ENCODE measurements at regions not wholly inside any gene's neighbourhood (a gene's known extent, or its start where the extent isn't known, plus 50 kb on each side); places are given as distances from the start of the nearest gene placed in this dataset.
A peak's percentile ranks its signal among the peaks of the same experiment; 100 is the strongest.

DNA sequence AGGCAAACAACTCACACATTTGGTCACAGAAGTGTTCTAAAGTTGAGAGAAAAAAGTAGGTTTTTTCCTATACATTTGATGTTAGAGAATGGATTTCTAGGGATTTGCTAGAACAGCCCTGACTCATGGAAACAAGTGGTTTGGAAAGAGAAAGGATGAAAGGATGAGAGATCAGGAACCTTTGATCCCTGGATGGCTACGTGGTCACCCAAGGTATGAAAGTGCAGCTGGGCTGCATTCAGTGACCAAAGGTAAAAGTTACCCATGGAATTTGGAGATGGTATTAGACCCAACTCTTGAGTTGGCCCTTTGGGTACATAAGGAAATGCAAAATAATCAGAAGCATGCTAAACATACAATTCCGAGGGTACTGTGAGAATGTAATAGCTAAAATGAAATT lies 61.3 kb upstream of the SPIN1 start:
- ATAC-seq: no peak

DNA sequence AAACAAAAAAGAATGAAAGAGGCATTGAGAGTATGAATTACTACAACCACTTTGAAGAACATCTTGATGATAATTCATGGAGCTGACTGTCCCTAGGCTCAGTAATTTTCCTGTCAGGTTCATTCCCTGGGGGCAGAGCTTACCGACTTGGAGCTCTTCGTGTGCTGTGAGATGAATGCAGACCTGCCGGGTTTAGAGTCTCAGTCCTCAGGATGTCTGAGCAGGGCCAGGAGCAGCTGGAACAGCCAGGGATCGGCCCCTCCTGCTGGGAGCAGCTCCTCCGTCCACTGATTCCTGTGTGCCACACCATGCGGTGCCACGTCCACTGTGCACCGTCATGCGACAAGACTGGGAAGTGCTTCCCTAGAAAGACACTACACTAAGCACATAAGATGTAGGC lies 62.2 kb upstream of the SPIN1 start:
- ATAC-seq: no peak

GRCh38 chr9:88322906-88323566 lies 65.2 kb upstream of the SPIN1 start:
- ATAC-seq: peak; percentile 18

GRCh38 chr9:88321764-88322163 lies 66.5 kb upstream of the SPIN1 start:
- no peak for ATAC-seq

- no peak for ATAC-seq
Measured at GRCh38 chr9:88320748-88321415, 67.4 kb upstream of the SPIN1 start.

DNA sequence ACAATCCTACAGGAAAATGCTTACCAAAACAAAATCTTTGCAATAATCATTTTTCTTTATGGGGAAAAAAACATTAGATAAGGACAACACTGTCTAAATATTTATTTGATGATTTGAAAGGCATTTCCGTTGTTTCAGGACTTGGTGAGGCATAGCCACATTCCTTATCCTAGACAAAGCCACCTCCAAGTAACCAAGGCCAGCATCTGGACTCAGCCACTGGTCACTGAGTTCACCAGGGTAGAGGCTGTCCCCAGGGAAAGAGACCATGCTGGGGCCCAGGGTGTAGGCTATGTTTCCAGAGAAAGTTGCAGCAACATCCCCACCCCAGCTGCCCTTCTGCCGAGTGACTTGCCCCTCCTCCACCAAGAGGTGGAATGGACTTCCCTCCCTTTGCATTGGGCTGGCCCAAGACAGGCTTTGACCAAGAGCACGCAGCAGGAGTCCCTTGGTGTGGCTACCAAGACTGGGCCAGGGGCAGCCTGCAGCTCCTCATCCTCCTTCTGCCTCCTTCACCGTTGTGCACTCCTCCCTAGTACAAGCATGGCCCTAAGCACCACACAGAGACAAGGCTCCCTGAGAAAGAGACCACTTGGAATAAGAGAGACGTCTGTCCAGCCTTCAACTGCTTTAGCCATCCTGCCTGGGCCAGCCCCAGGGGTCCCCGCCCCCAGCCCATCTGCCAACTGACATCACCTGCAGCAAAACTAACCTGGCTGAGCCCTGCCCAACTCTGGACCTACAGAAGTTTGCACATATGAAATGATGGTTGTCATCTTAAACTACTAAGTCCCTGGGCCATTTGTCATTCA lies 68.1 kb upstream of the SPIN1 start:
- no peak for ATAC-seq

DNA sequence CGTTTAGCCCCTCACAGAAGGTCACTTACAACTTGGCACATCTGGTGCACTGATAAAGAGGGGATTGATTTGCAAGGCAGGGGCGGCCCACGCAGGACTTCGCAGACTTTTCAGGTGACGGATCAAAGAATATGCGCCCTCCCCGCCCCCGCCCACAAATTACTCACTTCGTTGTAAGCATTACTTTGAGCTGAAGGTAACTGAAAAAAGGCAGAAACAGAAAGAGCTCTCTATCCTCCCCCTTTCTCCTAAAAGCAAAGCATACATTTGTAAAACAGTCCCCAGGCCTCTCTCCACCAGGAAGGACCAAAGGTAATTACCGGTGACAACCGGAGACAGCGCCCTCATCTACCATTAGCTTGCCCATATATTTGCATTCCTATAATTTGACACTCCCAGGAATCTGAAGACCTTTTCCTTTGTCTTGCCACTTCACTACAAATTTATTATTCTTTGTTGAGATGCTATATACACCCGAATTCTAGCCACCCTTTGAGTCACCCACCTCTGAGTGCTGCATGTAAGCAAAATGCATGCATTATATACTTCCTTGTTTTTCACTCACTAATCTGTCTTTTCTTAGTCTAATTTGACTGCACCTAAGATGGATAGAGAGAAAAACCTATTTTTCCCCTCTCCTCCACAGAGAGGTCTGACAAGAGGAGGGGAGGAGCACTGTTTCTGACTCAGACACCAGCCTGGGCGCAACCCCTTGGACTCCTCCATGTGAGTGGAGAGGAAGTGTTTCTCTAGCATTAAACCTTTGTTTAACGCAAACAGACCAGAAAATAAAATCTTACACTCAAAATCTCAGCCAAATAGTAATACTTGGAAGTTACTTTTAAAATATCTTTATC lies 74.7 kb upstream of the SPIN1 start:
- ATAC-seq: no peak

GRCh38 chr9:88312517-88313103 lies 75.6 kb upstream of the SPIN1 start:
- no peak for ATAC-seq

DNA sequence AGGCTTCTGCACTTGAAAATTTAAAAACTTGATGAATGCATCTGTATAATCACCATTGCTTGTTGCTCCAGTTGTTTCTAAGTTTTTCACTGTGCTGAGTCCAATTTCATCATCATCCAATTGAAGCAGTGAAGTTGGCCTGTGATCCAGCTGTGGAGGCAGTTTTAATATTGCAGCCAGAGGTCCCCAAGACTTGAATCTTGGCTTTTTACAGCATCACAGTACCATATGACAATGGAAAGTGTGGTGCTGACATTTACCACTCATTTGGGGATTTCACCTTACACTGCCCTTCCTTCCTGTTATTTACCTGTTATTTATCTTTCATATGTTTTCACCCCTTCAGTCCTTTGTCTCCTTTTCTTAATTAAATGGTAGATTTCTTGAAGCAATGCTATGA lies 76.2 kb upstream of the SPIN1 start:
- ATAC-seq: no peak

DNA sequence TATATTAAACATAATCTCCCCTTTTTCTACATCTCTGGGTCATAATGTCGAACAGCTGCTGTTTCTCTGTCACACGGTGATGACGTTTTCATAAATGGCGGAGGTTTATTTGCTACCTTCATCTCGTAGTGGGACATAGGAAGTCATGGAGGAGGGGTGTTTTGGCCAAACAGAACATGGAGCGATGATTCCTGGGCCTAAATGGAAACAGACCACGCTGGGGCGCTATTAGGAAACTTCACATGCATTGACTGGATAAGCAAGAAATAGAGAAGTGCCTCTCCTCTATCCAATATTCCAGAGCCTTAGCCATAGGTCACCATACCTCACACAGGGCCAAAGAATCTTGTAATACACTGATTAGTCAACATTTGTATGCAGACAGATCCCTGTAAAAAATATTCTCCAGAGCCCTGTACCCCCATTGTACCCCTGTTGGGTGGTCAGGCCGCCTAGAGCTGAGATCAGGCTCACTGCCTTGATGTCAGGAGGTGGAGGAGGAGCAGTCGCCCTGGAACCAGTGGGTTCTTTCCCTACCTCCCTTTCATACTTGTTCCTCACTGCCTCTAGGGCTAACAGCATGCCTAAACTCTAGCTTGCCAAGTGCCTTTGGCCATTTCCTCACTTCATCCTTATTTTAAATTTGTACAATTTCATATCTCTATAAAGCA lies 77.8 kb upstream of the SPIN1 start:
- no peak for ATAC-seq

- no peak for ATAC-seq
Measured at GRCh38 chr9:88308831-88309560, 79.2 kb upstream of the SPIN1 start.

DNA sequence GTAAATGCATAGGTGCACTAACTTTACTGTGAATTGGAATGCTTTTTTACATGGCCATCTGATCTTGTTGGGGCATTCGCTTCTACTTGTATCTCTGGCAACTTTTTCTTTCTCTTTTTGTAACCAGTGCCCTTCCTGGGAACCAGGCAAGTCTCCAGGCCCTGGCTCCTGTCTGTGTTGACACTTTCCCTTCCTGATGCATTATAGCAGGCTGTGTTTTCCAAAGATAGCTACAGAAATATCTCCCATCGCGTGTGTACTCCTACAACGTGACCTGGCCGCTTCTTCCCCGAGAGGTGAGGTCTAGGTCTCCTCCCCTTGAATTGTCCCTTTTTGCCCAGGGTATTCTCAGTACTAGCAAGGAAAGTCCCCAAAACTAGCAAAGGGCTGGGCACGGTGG lies 81.1 kb upstream of the SPIN1 start:
- ATAC-seq: no peak

DNA sequence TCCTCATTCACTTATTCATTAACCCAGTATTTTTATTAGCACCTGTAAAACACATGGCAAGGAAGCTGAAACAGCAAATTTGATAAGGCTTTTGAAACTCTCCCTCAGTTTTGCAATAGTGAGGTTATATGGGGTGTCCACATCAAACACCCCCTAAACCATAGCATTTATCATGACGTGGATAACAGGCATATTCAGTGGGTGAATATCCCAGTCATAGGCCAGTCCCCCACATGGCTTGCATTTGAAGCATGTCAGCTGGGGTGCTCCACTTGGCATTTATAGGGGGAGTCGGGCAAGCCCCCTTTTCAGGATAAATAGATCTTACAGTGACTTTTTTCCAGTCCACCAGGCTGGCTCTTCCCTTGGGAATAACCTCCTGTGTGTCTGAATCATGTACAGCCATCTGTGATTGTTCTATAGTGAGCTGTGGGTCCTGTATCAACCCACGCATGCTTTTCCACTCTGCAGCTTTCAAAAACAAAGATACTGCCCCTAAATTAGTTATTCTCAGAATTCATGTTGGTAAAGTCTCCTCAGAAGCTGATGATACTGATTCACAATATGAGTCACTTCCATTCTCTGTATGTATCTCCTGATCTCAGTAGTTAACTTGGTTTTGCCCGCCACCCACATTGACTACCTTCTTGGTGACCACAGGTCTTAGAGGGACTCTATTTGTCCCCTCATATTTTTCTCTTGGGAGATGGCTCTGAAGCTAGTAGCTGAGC lies 84.4 kb upstream of the SPIN1 start:
- ATAC-seq: no peak

DNA sequence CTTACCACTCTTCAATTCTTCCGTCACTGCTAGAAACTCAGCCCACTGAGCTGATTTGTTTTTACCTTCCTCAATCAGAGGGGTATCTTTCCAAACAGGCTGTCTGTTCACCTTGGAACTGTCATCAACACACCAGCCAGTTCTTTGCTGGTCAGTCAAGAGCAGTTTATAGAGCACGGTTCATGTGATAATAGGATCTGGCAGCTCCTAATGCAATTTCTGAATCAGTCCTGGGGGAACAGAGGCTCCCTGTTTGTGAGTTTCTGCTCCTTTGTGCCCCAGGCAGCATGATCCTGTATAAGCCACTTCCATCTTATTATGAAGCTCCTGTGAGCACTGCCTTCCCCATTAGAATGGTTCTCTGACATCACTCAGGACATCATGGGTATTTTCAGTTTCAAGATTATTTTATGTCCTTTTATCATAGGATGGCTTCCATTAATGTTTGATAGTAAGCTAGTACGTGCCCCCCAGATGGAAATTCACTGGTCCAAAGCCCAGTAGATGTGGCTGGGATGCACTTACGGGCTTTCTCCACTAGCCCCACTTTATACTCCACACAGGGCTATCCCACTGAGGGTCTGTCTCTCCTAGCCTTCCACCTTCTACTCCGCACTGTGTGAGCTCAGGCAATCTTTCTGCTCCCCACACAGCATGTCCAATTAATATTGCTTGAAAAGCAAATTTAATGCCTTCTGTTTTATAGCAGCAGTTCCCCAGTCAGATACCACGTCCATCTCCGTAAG lies 85.5 kb upstream of the SPIN1 start:
- no peak for ATAC-seq

GRCh38 chr9:88300556-88300955 lies 87.7 kb upstream of the SPIN1 start:
- ATAC-seq: no peak

DNA sequence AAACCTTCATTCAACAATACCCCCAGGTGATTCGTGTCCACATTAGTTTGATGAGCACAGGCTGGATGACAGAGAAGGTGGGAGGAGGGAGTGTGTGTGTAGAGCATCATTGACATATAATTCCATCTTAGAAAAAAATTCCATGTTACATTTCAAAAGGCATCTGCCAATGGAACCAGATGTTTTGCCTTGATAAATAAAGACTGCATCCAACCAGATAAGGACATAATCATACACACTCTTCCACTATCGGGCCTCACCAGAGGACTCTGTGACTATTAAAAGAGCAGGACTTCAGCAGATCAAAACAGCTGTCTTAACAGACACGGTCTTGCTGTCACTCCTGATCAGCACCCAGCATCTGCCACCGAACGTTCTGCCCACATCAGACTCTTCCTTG lies 96.4 kb upstream of the SPIN1 start:
- no peak for ATAC-seq

- no peak for ATAC-seq
Measured at GRCh38 chr9:88291056-88291455, 97.2 kb upstream of the SPIN1 start.

GRCh38 chr9:88289532-88289931 lies 98.7 kb upstream of the SPIN1 start:
- no peak for ATAC-seq

DNA sequence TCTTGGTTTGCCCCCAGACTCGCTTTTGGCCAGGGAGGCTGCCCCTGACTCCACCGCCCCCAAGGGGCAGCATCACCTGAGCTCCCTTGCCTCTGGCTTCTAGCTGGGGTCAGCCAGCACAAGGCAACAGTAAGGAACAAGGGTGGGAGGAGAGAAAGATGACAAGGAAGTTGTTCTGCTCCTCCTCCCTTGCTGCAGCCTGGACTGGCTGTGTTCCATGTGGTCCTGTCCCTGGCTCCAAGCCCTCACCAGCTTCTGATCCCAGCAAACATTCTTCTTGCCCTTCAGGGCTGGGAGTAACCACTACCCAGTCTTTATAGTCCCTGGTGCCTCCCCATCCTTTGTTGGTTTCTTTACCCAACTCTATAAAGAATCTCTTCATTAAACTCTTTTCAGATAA lies 100.3 kb upstream of the SPIN1 start:
- no peak for ATAC-seq
